Type B pancreatic cell (in vitro differentiated cells): ENCODE measurements at regions not wholly inside any gene's neighbourhood (a gene's known extent, or its start where the extent isn't known, plus 50 kb on each side); places are given as distances from the start of the nearest gene placed in this dataset.

Source experiments
- DNase-seq: peaks from one replicate; pipeline ENCODE4 v3.0.0; 2021; ENCODE audit warnings: mixed read lengths; ENCODE audit not compliant: unreplicated experiment; ENCODE audit errors: extremely low spot score
- H3K27ac Mint-ChIP-seq: 2 replicates; pipeline ENCODE4 v1.8.0; 2021; ENCODE audit warnings: mild to moderate bottlenecking, mixed read lengths
- H3K27me3 Mint-ChIP-seq: 2 replicates; pipeline ENCODE4 v1.8.0; 2021; ENCODE audit warnings: mixed read lengths
- H3K36me3 Mint-ChIP-seq: 2 replicates; pipeline ENCODE4 v1.8.0; 2021; ENCODE audit warnings: mixed read lengths
- H3K4me1 Mint-ChIP-seq: one replicate; pipeline ENCODE4 v1.8.0; 2021; ENCODE audit warnings: mixed read lengths; ENCODE audit not compliant: unreplicated experiment
- H3K4me3 Mint-ChIP-seq: 2 replicates; pipeline ENCODE4 v1.8.0; 2021; ENCODE audit warnings: mild to moderate bottlenecking, mixed read lengths
- H3K9me3 Mint-ChIP-seq: 2 replicates; pipeline ENCODE4 v1.8.0; 2021; ENCODE audit warnings: mixed read lengths
- TF ChIP-seq, protein P1 (sequence below): fragments of 200-600 bp; sonication (generic); conservative IDR thresholded peaks from 2 replicates; pipeline ENCODE4 v1.5.0; 2021; ENCODE audit warnings: antibody characterized with exemption, mild to moderate bottlenecking

- peaks cover 6% of the 10 kb centered on the region for H3K27me3 Mint-ChIP-seq
- H3K4me3 Mint-ChIP-seq = no peak overlapping the region
These were observed 409.6 kb downstream of the GADD45G start for GRCh38 chr9:90014421-90014820.

DNA sequence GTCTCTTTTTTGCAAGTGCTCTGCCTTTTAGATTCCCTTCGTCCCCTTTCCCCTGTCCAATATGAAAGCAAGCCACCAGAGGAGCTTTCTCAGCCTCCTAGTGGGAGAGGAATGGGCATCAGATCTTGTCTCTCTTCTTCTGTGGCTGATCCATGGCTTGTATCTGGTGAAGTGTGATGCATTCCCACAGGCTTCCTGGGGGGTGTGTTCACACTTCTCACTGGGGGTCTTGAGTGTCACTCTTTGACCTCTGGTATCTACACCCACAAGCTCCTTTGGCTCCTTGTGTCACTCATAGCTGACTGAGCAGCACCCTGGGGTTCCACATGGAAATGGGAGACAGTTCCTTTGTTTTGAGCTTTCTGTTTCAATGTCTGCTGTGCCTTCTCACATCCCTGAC is 411.5 kb downstream of the GADD45G start:
- Mint-ChIP-seq H3K27ac (no peak overlapping the region), H3K27me3 (peaks cover 6% of the 10 kb centered on the region), H3K4me1 (no peaks in the 10 kb centered on the region), H3K9me3 (no peaks in the 10 kb centered on the region), H3K36me3 (no peaks in the 10 kb centered on the region), H3K4me3 (no peak overlapping the region)
- DNase-seq = no peak
- TF ChIP-seq, protein P1, sequence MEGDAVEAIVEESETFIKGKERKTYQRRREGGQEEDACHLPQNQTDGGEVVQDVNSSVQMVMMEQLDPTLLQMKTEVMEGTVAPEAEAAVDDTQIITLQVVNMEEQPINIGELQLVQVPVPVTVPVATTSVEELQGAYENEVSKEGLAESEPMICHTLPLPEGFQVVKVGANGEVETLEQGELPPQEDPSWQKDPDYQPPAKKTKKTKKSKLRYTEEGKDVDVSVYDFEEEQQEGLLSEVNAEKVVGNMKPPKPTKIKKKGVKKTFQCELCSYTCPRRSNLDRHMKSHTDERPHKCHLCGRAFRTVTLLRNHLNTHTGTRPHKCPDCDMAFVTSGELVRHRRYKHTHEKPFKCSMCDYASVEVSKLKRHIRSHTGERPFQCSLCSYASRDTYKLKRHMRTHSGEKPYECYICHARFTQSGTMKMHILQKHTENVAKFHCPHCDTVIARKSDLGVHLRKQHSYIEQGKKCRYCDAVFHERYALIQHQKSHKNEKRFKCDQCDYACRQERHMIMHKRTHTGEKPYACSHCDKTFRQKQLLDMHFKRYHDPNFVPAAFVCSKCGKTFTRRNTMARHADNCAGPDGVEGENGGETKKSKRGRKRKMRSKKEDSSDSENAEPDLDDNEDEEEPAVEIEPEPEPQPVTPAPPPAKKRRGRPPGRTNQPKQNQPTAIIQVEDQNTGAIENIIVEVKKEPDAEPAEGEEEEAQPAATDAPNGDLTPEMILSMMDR = no peak

More at GRCh38 chr9:90014421-90014820, 409.6 kb downstream of the GADD45G start:
- H3K36me3 Mint-ChIP-seq = no peaks in the 10 kb centered on the region
- no peak for DNase-seq
- H3K27ac Mint-ChIP-seq = no peak overlapping the region
- no peaks in the 10 kb centered on the region for H3K4me1 Mint-ChIP-seq
- TF ChIP-seq, protein P1 = no peak
- no peaks in the 10 kb centered on the region for H3K9me3 Mint-ChIP-seq

DNA sequence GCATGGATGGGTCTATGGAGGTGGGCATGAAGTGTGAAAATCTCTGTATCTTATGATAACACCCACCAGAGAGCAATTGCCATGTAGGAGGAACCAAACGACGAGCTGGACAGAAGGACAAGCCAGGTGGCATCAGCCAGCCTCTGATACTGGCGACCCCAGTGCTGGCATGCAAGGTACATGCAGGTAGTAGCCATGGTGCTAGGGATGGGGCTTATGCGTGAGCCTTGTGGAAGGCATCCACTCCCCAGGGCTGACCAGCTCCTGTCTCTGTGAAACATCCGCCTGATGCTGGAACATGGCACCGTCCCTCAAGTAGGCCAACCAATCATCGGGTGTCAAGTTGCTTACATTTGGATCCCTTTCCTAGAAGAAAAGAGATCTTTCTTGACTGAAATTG is 412.9 kb downstream of the GADD45G start:
- Mint-ChIP-seq H3K4me1 (no peaks in the 10 kb centered on the region), H3K27me3 (peaks cover 6% of the 10 kb centered on the region), H3K9me3 (no peaks in the 10 kb centered on the region), H3K36me3 (no peaks in the 10 kb centered on the region), H3K27ac (no peak overlapping the region), H3K4me3 (no peak overlapping the region)
- no peak for DNase-seq
- TF ChIP-seq, protein P1 = no peak

DNA sequence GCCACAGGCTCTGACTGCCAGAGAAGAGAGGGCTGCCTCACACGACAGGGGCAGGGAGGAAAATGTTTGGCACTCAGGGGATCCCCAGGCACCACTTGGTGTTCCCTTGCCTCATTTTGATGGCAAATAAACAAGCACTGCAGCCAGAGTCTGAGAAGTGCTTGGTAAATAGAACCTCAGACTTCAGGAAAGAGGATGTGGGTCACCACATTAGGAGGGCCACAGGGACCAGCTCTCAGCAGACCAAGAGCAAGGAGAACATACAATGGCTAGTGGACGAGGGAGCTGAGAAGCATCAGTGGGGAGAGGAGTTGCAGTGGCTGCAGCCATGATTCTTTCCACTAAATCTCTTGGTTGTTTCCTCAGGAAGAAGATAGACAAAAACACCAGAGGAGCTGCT is 413.9 kb downstream of the GADD45G start:
- Mint-ChIP-seq H3K9me3 (no peaks in the 10 kb centered on the region), H3K4me1 (no peaks in the 10 kb centered on the region), H3K36me3 (no peaks in the 10 kb centered on the region), H3K27ac (no peak overlapping the region), H3K4me3 (no peak overlapping the region), H3K27me3 (peaks cover 6% of the 10 kb centered on the region)
- TF ChIP-seq, protein P1 = no peak
- DNase-seq = no peak

GRCh38 chr9:90019626-90020025 is 414.8 kb downstream of the GADD45G start:
- H3K4me3 Mint-ChIP-seq = no peak overlapping the region
- DNase-seq = no peak
- TF ChIP-seq, protein P1 = no peak
- no peaks in the 10 kb centered on the region for H3K4me1 Mint-ChIP-seq
- peaks cover 6% of the 10 kb centered on the region for H3K27me3 Mint-ChIP-seq
- no peaks in the 10 kb centered on the region for H3K36me3 Mint-ChIP-seq
- H3K27ac Mint-ChIP-seq = no peak overlapping the region
- no peaks in the 10 kb centered on the region for H3K9me3 Mint-ChIP-seq

- no peak for DNase-seq
- Mint-ChIP-seq H3K27me3 (peaks cover 6% of the 10 kb centered on the region), H3K9me3 (no peaks in the 10 kb centered on the region), H3K4me1 (no peaks in the 10 kb centered on the region), H3K36me3 (no peaks in the 10 kb centered on the region), H3K4me3 (no peak overlapping the region), H3K27ac (no peak overlapping the region)
- TF ChIP-seq, protein P1 = no peak
These were observed 415.6 kb downstream of the GADD45G start for GRCh38 chr9:90020276-90020871.
